AG04450 (cell line): ENCODE measurements at regions not wholly inside any gene's neighbourhood (a gene's known extent, or its start where the extent isn't known, plus 50 kb on each side); places are given as distances from the start of the nearest gene placed in this dataset.
"Not testable (repeated sequence)": the region's sequence is repeated elsewhere in the genome, so short reads cannot be mapped to it uniquely, and the experiment has no call there.

ENCODE experiments used
- CTCF ChIA-PET: fragments of 300-600, 350-600 bp; formaldehyde crosslinking; extraction: SDS; loops from one replicate; lab custom pipeline; 2022; ENCODE audit warnings: antibody characterized with exemption, inconsistent platforms; lab: Charles Lee
- POLR2A ChIA-PET: fragments of 350-600 bp; formaldehyde crosslinking; extraction: SDS; loops from one replicate; lab custom pipeline; 2021; ENCODE audit warnings: antibody characterized with exemption, inconsistent platforms; lab: Yijun Ruan, JAX
- DNase-seq: peaks from one replicate; pipeline ENCODE4 v3.0.0-alpha.2; 2011; ENCODE audit warnings: low read depth, low spot score
- H3K27ac ChIP-seq: one replicate; pipeline ENCODE4 v1.5.1; 2012; ENCODE audit warnings: low read depth, low read length, control low read depth
- H3K27me3 ChIP-seq: one replicate; pipeline ENCODE4 v1.6.0; 2012; ENCODE audit warnings: low read length; ENCODE audit not compliant: control insufficient read depth, insufficient read depth
- H3K4me3 ChIP-seq: 2 replicates; pipeline ENCODE4 v1.5.1; 2011; ENCODE audit warnings: mild to moderate bottlenecking, low read depth, low read length, control low read depth
- H3K9me3 ChIP-seq: 2 replicates; pipeline ENCODE4 v1.5.1; 2012; ENCODE audit warnings: low read length; ENCODE audit not compliant: control insufficient read depth, insufficient read depth
- CTCF ChIP-seq: IDR thresholded peaks from 2 replicates; pipeline ENCODE4 v1.5.1; 2011; ENCODE audit warnings: low read depth, low read length, control low read depth, inconsistent platforms

GRCh38 chr9:84076384-84076783 is 95.8 kb downstream of the RMI1 start:
- ChIA-PET POLR2A (no interaction called here), CTCF (no interaction called here)
- DNase-seq = no peak
- Histone ChIP-seq H3K4me3 (no peak overlapping the region), H3K27ac (no peak overlapping the region), H3K27me3 (peaks cover 2% of the 10 kb centered on the region), H3K9me3 (no peaks in the 10 kb centered on the region)
- no peak for TF ChIP-seq CTCF

- CTCF ChIA-PET, POLR2A ChIA-PET, H3K27ac ChIP-seq, H3K4me3 ChIP-seq, H3K9me3 ChIP-seq, H3K27me3 ChIP-seq, DNase-seq: not testable (repeated sequence)
These were observed 97.2 kb downstream of the RMI1 start for GRCh38 chr9:84077816-84078215.

GRCh38 chr9:84079994-84080393 is 99.4 kb downstream of the RMI1 start:
- Histone ChIP-seq H3K27me3 (peaks cover 5% of the 10 kb centered on the region), H3K27ac (no peak overlapping the region), H3K9me3 (no peaks in the 10 kb centered on the region), H3K4me3 (no peak overlapping the region)
- POLR2A ChIA-PET = no interaction called here
- no peak for TF ChIP-seq CTCF
- no peak for DNase-seq
- CTCF ChIA-PET = no interaction called here

- TF ChIP-seq CTCF = no peak
- DNase-seq = no peak
- Histone ChIP-seq H3K4me3 (no peak overlapping the region), H3K9me3 (no peaks in the 10 kb centered on the region; the same call in 1 of the 2 replicates), H3K27me3 (peaks cover 21% of the 10 kb centered on the region), H3K27ac (no peak overlapping the region)
- ChIA-PET POLR2A (no interaction called here), CTCF (interaction anchor here (1.4 kb wide), 1 partner anchor 158 kb away, joined by 3 read pairs; no protein-coding TSS in a partner anchor)
These were observed 121.5 kb downstream of the RMI1 start for GRCh38 chr9:84101964-84102632.

GRCh38 chr9:84103651-84104377 is 123.2 kb downstream of the RMI1 start:
- CTCF ChIA-PET = no interaction called here
- no peak for DNase-seq
- Histone ChIP-seq H3K27ac (no peak overlapping the region), H3K9me3 (no peaks in the 10 kb centered on the region; the same call in 1 of the 2 replicates), H3K4me3 (no peak overlapping the region), H3K27me3 (peaks cover 23% of the 10 kb centered on the region)
- TF ChIP-seq CTCF = no peak
- POLR2A ChIA-PET = no interaction called here
